ENCODE measurements at regions not wholly inside any gene's neighbourhood (a gene's known extent, or its start where the extent isn't known, plus 50 kb on each side); places are given as distances from the start of the nearest gene placed in this dataset.

GRCh38 chr11:96474263-96474662 is 84.5 kb downstream of the JRKL start:
- no peak for TF ChIP-seq SP1 (IDR thresholded peaks at IDR 0.05)
- TF ChIP-seq ARNT (IDR thresholded peaks at IDR 0.05), result no peak
- TF ChIP-seq FOXM1 (IDR thresholded peaks at IDR 0.05; ENCODE audit: borderline replicate concordance), result no peak
